Keratinocyte (primary cell): ENCODE measurements at regions not wholly inside any gene's neighbourhood (a gene's known extent, or its start where the extent isn't known, plus 50 kb on each side); places are given as distances from the start of the nearest gene placed in this dataset.

Experiments used
- DNase-seq: peaks from one replicate; pipeline ENCODE4 v3.0.0-alpha.2; 2011; ENCODE audit warnings: low read depth, missing footprints, low spot score
- FAIRE-seq: peaks from 2 replicates; lab custom pipeline; 2011; peaks lifted over from hg19 to GRCh38; lab: Jason Lieb, UNC
- H2AFZ ChIP-seq: 2 replicates; pipeline ENCODE4 v1.6.0; 2012; ENCODE audit warnings: low read length, control low read depth, inconsistent platforms; ENCODE audit not compliant: control insufficient read depth
- H3K27ac ChIP-seq: 2 replicates; pipeline ENCODE4 v1.5.1; 2011; ENCODE audit warnings: low read length; ENCODE audit not compliant: control insufficient read depth, insufficient read depth
- H3K27me3 ChIP-seq: 3 replicates; pipeline ENCODE4 v1.6.0; 2011; ENCODE audit warnings: low read length; ENCODE audit not compliant: control insufficient read depth, insufficient read depth; ENCODE audit errors: extremely low read depth
- H3K36me3 ChIP-seq, 2 experiments: 2 replicates in 1 of 2; 3 replicates in 1 of 2; pipeline ENCODE4 v1.5.1; 2011; ENCODE audit warnings: low read length in 2 of 2, mild to moderate bottlenecking in 1 of 2; ENCODE audit not compliant: control insufficient read depth in 2 of 2, insufficient read depth in 2 of 2; ENCODE audit errors: extremely low read depth in 1 of 2
- H3K4me1 ChIP-seq: 3 replicates; pipeline ENCODE4 v1.5.1; 2011; ENCODE audit warnings: low read length; ENCODE audit not compliant: control insufficient read depth, insufficient read depth; ENCODE audit errors: extremely low read depth
- H3K4me2 ChIP-seq: 3 replicates; pipeline ENCODE4 v1.6.0; 2011; ENCODE audit warnings: low read depth, low read length; ENCODE audit not compliant: control insufficient read depth, insufficient read depth; ENCODE audit errors: extremely low read depth
- H3K4me3 ChIP-seq, 3 experiments: fragments of 200-600 bp in 1 of 3; sonication (generic) in 1 of 3; 2 replicates in 2 of 3; 3 replicates in 1 of 3; pipeline ENCODE4 v1.5.1; 2011 to 2016; ENCODE audit warnings: low read length in 3 of 3, mild to moderate bottlenecking in 3 of 3, control low read depth in 2 of 3, inconsistent platforms in 1 of 3, low read depth in 1 of 3, mixed read lengths in 1 of 3, mixed run types in 1 of 3, moderate library complexity in 1 of 3; ENCODE audit not compliant: control insufficient read depth in 2 of 3, insufficient read depth in 2 of 3; ENCODE audit errors: extremely low read depth in 1 of 3
- H3K79me2 ChIP-seq: 2 replicates; pipeline ENCODE4 v1.6.0; 2012; ENCODE audit warnings: low read length; ENCODE audit not compliant: control insufficient read depth, insufficient read depth
- H3K9ac ChIP-seq: 3 replicates; pipeline ENCODE4 v1.6.0; 2011; ENCODE audit warnings: low read length; ENCODE audit not compliant: control insufficient read depth, insufficient read depth; ENCODE audit errors: extremely low read depth
- H3K9me1 ChIP-seq: 3 replicates; pipeline ENCODE4 v1.6.0; 2011; ENCODE audit warnings: low read length; ENCODE audit not compliant: control insufficient read depth, insufficient read depth; ENCODE audit errors: extremely low read depth
- H3K9me3 ChIP-seq: 2 replicates; pipeline ENCODE4 v1.5.1; 2012; ENCODE audit warnings: low read depth, low read length; ENCODE audit not compliant: control insufficient read depth
- H4K20me1 ChIP-seq: 3 replicates; pipeline ENCODE4 v1.6.0; 2011; ENCODE audit warnings: low read length; ENCODE audit not compliant: control insufficient read depth, insufficient read depth; ENCODE audit errors: extremely low read depth
- EZH2 ChIP-seq: IDR thresholded peaks from one replicate; pipeline ENCODE4 v1.6.1; 2012; ENCODE audit warnings: inconsistent platforms, mild to moderate bottlenecking, low read length, moderate library complexity
- dilution Hi-C: fragments of 300-500 bp; cut with MboI; formaldehyde crosslinking; loops from one replicate; pipeline ENCODE4 v1.7.0; 2020; ENCODE audit warnings: low sequenced_read_pairs; ENCODE audit not compliant: extremely low pct_ligation_motif_present
- TF ChIP-seq, protein P1 (sequence below), 3 experiments: IDR thresholded peaks in 1 of 3; conservative IDR thresholded peaks in 1 of 3; optimal IDR thresholded peaks in 1 of 3; 2 replicates in 2 of 3; 3 replicates in 1 of 3; pipeline versions ENCODE3 to v1.5.1; 2011; ENCODE audit warnings: low read length in 3 of 3, mild to moderate bottlenecking in 3 of 3, moderate library complexity in 2 of 3, control low read depth in 1 of 3, inconsistent platforms in 1 of 3; ENCODE audit not compliant: insufficient read depth in 2 of 3; ENCODE audit errors: extremely low read depth in 1 of 3

DNA sequence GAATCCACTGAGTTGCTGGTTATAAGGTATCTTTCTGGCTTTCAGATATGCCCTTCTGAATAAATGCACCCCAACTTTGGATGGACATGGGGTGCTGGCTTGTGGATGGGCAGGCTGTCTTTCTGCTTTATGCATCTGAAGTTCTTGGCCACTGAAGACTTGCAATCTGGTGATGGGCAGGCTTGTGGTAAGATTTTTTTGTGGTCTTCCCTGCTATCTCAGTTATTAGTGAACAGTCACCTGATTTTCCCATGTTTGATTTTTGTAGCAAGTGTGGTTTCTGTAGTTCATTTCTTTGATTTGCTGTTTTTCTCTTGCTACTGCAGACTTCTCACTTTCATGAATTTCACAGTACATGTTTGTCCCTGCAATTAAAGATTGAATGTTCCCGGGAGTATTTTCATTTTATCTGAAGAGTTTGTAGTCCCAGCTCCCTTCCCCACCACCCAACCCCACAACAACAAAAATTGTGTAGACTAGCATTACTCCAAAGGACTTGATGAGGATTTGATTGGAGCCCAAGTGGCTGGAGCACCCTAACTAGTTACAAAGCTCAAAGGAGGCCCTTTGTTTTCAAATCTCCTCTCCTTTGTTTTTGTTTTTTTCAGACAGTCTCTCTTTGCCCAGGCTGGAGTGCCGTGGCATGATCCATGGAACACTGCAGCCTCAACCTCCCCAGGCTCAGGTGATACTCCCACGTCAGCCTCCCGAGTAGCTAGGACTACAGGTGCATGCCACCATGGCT, 63.6 kb upstream of the MGAT5 start:
- Histone ChIP-seq H4K20me1 (no peaks in the 10 kb centered on the region), H3K4me3 (no peak overlapping the region), H3K4me2 (no peak overlapping the region), H3K4me1 (peaks cover 8% of the 10 kb centered on the region), H3K36me3 (no peaks in the 10 kb centered on the region), H3K79me2 (peaks cover 42% of the 10 kb centered on the region), H2AFZ (no peak overlapping the region), H3K27me3 (no peaks in the 10 kb centered on the region), H3K9me3 (no peaks in the 10 kb centered on the region), H3K27ac (no peak overlapping the region), H3K9ac (no peak overlapping the region), H3K9me1 (no peaks in the 10 kb centered on the region)
- dilution Hi-C loops = no loop called here
- TF ChIP-seq, protein P1, sequence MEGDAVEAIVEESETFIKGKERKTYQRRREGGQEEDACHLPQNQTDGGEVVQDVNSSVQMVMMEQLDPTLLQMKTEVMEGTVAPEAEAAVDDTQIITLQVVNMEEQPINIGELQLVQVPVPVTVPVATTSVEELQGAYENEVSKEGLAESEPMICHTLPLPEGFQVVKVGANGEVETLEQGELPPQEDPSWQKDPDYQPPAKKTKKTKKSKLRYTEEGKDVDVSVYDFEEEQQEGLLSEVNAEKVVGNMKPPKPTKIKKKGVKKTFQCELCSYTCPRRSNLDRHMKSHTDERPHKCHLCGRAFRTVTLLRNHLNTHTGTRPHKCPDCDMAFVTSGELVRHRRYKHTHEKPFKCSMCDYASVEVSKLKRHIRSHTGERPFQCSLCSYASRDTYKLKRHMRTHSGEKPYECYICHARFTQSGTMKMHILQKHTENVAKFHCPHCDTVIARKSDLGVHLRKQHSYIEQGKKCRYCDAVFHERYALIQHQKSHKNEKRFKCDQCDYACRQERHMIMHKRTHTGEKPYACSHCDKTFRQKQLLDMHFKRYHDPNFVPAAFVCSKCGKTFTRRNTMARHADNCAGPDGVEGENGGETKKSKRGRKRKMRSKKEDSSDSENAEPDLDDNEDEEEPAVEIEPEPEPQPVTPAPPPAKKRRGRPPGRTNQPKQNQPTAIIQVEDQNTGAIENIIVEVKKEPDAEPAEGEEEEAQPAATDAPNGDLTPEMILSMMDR (optimal IDR thresholded peaks at IDR 0.05 in 1 of 3, IDR thresholded peaks at IDR 0.05 in 1 of 3, conservative IDR thresholded peaks at IDR 0.05 in 1 of 3; ENCODE audit: extremely low read depth in 1 of 3, insufficient read depth in 2 of 3, low read length in 3 of 3) = no peak
- TF ChIP-seq EZH2 = no peak
- DNase-seq = no peak
- no peak for FAIRE-seq

DNA sequence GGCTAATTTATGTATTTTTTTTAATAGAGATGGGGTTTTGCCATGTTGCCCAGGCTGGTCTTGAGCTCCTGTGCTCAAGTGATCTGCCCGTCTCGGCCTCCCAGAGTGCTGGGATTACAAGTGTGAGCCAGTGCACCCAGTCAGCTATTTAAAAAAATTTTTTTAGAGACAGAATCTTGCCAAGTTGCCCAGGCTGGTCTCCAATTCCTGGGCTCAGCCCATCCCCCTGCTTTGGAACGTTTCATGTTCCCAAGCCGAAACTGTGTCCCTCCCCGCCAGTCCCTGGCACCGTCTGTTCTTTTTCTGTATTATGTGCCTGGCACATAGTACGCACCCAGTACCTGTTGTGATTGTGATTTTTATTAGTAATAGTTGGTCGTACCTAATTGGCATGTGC, 63.1 kb upstream of the MGAT5 start:
- TF ChIP-seq, protein P1 (optimal IDR thresholded peaks at IDR 0.05 in 1 of 3, IDR thresholded peaks at IDR 0.05 in 1 of 3, conservative IDR thresholded peaks at IDR 0.05 in 1 of 3; ENCODE audit: extremely low read depth in 1 of 3, insufficient read depth in 2 of 3, low read length in 3 of 3) = no peak
- no peak for TF ChIP-seq EZH2
- H3K4me3 ChIP-seq = no peak overlapping the region
- H3K27ac ChIP-seq = no peak overlapping the region
- no peak overlapping the region for H3K4me2 ChIP-seq
- H4K20me1 ChIP-seq = no peaks in the 10 kb centered on the region
- H3K9me1 ChIP-seq = no peaks in the 10 kb centered on the region
- no peaks in the 10 kb centered on the region for H3K27me3 ChIP-seq
- dilution Hi-C loops = no loop called here
- no peak overlapping the region for H3K9ac ChIP-seq
- DNase-seq = no peak
- no peak overlapping the region for H2AFZ ChIP-seq
- H3K4me1 ChIP-seq = peaks cover 8% of the 10 kb centered on the region
- H3K79me2 ChIP-seq = peaks cover 46% of the 10 kb centered on the region
- no peak for FAIRE-seq
- H3K9me3 ChIP-seq = no peaks in the 10 kb centered on the region
- H3K36me3 ChIP-seq = no peaks in the 10 kb centered on the region
